Germinal center (tissue), 1 donor: ENCODE measurements at regions not wholly inside any gene's neighbourhood (a gene's known extent, or its start where the extent isn't known, plus 50 kb on each side); places are given as distances from the start of the nearest gene placed in this dataset.

Source experiments
- DNase-seq: peaks from one replicate; pipeline ENCODE4 v3.0.0; 2012; ENCODE audit warnings: mixed read lengths, low spot score

- no peak for DNase-seq
These were observed 240.4 kb downstream of the OGFRL1 start for GRCh38 chr6:71529026-71529425.

GRCh38 chr6:71529769-71530168 lies 241.2 kb downstream of the OGFRL1 start:
- no peak for DNase-seq

- DNase-seq = no peak
These were observed 242.4 kb downstream of the OGFRL1 start for GRCh38 chr6:71531006-71531405.

- no peak for DNase-seq
These were observed 243.2 kb downstream of the OGFRL1 start for GRCh38 chr6:71531841-71532240.

GRCh38 chr6:71533939-71534379 lies 245.3 kb downstream of the OGFRL1 start:
- DNase-seq = peak; percentile 5

GRCh38 chr6:71534921-71535320 lies 246.3 kb downstream of the OGFRL1 start:
- DNase-seq = no peak

- DNase-seq = no peak
These were observed 249.1 kb downstream of the OGFRL1 start for GRCh38 chr6:71537717-71538116.

- no peak for DNase-seq
These were observed 255.4 kb downstream of the OGFRL1 start for GRCh38 chr6:71544028-71544427.

- DNase-seq = no peak
These were observed 256.3 kb downstream of the OGFRL1 start for GRCh38 chr6:71544906-71545305.

- DNase-seq = no peak
These were observed 257.3 kb downstream of the OGFRL1 start for GRCh38 chr6:71545905-71546304.

- DNase-seq = no peak
These were observed 263.2 kb downstream of the OGFRL1 start for GRCh38 chr6:71551798-71552197.

- DNase-seq = no peak
These were observed 267.5 kb downstream of the OGFRL1 start for GRCh38 chr6:71556141-71556540.

- no peak for DNase-seq
These were observed 270.4 kb downstream of the OGFRL1 start for GRCh38 chr6:71558974-71559373.

GRCh38 chr6:71567562-71567961 lies 279.0 kb downstream of the OGFRL1 start:
- no peak for DNase-seq

- no peak for DNase-seq
These were observed 289.2 kb downstream of the OGFRL1 start for GRCh38 chr6:71577766-71578165.

GRCh38 chr6:71579902-71580301 lies 291.3 kb downstream of the OGFRL1 start:
- DNase-seq = no peak

- DNase-seq = no peak
These were observed 294.2 kb downstream of the OGFRL1 start for GRCh38 chr6:71582820-71583219.

GRCh38 chr6:71584712-71585436 lies 296.3 kb downstream of the OGFRL1 start:
- DNase-seq = no peak

GRCh38 chr6:71585472-71585871 lies 296.9 kb downstream of the OGFRL1 start:
- DNase-seq = no peak

- DNase-seq = no peak
These were observed 297.9 kb upstream of the RIMS1 start for GRCh38 chr6:71588490-71588889.

GRCh38 chr6:71589254-71589653 lies 297.1 kb upstream of the RIMS1 start:
- no peak for DNase-seq

- DNase-seq = no peak
These were observed 293.7 kb upstream of the RIMS1 start for GRCh38 chr6:71592643-71593042.

GRCh38 chr6:71599359-71599758 lies 287.0 kb upstream of the RIMS1 start:
- no peak for DNase-seq

- no peak for DNase-seq
These were observed 283.9 kb upstream of the RIMS1 start for GRCh38 chr6:71602385-71603007.
